SU-DHL-6 (cell line): ENCODE measurements at regions not wholly inside any gene's neighbourhood (a gene's known extent, or its start where the extent isn't known, plus 50 kb on each side); places are given as distances from the start of the nearest gene placed in this dataset.

Experiments used
- H2AFZ ChIP-seq: fragments of 200-600 bp; sonication (generic); 2 replicates; pipeline ENCODE4 v1.6.1; 2014; ENCODE audit warnings: low read depth, mild to moderate bottlenecking, moderate library complexity, mixed read lengths, antibody characterized with exemption, low read length; ENCODE audit not compliant: severe bottlenecking
- H3F3A ChIP-seq: fragments of 200-600 bp; shearing (Covaris generic); 2 replicates; pipeline ENCODE4 v1.6.0; 2016; ENCODE audit warnings: antibody characterized with exemption, mild to moderate bottlenecking; ENCODE audit not compliant: insufficient read depth
- H3K27ac ChIP-seq: fragments of 200-600 bp; sonication (generic); 2 replicates; pipeline ENCODE4 v1.5.1; 2016; ENCODE audit warnings: low read depth, mild to moderate bottlenecking, low read length, moderate library complexity, mixed read lengths
- H3K27me3 ChIP-seq: fragments of 200-600 bp; sonication (generic), shearing (Covaris generic); 2 replicates; pipeline ENCODE4 v1.6.0; 2014; ENCODE audit warnings: mild to moderate bottlenecking, low read length
- H3K36me3 ChIP-seq: fragments of 200-600 bp; sonication (generic); 2 replicates; pipeline ENCODE4 v1.6.1; 2014; ENCODE audit warnings: mild to moderate bottlenecking, low read length, mixed read lengths
- H3K4me2 ChIP-seq: fragments of 300-600, 200-600 bp; shearing (Covaris generic), sonication (generic); 2 replicates; pipeline ENCODE4 v1.6.0; 2014; ENCODE audit warnings: low read length, low read depth, mild to moderate bottlenecking; ENCODE audit not compliant: poor library complexity, severe bottlenecking
- H3K4me3 ChIP-seq: fragments of 200-600 bp; sonication (generic); 2 replicates; pipeline ENCODE4 v1.5.1; 2014; ENCODE audit warnings: antibody characterized with exemption, low read length, mild to moderate bottlenecking, mixed read lengths; ENCODE audit not compliant: insufficient read depth, poor library complexity, severe bottlenecking
- H3K79me2 ChIP-seq: fragments of 200-600 bp; sonication (generic); 2 replicates; pipeline ENCODE4 v1.6.1; 2014; ENCODE audit warnings: mild to moderate bottlenecking, low read length, moderate library complexity; ENCODE audit not compliant: insufficient read depth
- H3K9ac ChIP-seq: fragments of 200-600 bp; sonication (generic); 2 replicates; pipeline ENCODE4 v1.7.0; 2014; ENCODE audit warnings: mild to moderate bottlenecking, low read length
- H3K9me2 ChIP-seq: fragments of 200-600 bp; sonication (generic); replicated peaks from 2 replicates; pipeline ENCODE4 v1.6.1; 2014; ENCODE audit warnings: low read length; ENCODE audit not compliant: insufficient read depth
- H3K9me3 ChIP-seq: fragments of 200-600 bp; sonication (generic); 2 replicates; pipeline ENCODE4 v1.6.1; 2014; ENCODE audit warnings: low read length, mixed read lengths; ENCODE audit not compliant: insufficient read depth
- H4K20me1 ChIP-seq: fragments of 200-600 bp; sonication (generic); 2 replicates; pipeline ENCODE4 v1.6.1; 2014; ENCODE audit warnings: low read depth, mild to moderate bottlenecking, antibody characterized with exemption, low read length, moderate library complexity, mixed read lengths
- CTCF ChIP-seq: fragments of 200-600 bp; sonication (generic); IDR thresholded peaks from one replicate; pipeline ENCODE4 v1.5.1; 2017; ENCODE audit warnings: antibody characterized with exemption, mild to moderate bottlenecking, low read length, moderate library complexity; ENCODE audit not compliant: insufficient read depth, poor library complexity, severe bottlenecking
- EZH2phosphoT487 ChIP-seq: fragments of 200-600 bp; sonication (generic), shearing (Covaris generic); conservative IDR thresholded peaks from 2 replicates; pipeline ENCODE4 v1.6.1; 2018; ENCODE audit warnings: mild to moderate bottlenecking, antibody characterized with exemption, low read length, moderate library complexity, mixed read lengths

DNA sequence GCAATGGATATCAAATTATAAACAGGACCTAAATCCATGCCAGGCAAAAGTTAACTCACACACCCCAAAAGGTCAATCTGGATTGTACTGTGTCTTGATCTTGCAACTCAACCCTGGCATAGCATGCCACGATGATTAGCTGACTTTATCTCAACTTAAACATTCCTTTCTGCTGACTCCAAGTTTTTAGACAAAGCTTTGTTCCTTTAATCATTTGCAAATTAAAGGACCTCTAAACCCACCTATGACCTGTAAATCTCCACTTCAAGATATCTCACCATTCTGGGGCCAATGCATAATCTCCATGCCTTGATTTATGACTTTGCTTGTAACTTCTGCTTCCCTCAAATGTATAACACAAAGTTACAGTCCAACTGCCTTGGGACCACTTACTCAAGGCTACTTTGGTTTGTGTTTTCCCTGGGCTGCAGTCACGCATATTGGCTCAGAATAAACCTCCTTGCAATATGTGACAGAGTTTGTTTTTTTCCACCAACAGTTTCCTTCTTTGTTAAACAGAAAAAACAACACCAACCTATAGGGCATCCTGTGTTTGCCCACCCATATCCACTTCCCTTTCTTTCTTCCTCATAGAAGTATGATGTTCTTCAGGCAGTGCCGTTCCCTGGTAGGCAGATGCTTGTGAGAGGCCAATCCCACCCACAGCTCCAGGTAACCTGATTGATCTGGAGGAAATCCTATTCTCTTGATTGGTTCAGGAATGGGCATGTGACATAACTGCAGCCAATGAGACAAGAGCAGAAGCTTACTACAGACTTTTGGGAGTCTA lies 390.6 kb upstream of the ERCC4 start:
- Histone ChIP-seq H3K79me2 (no peaks in the 10 kb centered on the region), H3K9me2 (no peaks in the 10 kb centered on the region), H3K9ac (no peak overlapping the region), H2AFZ (no peak overlapping the region), H4K20me1 (no peaks in the 10 kb centered on the region), H3K36me3 (no peaks in the 10 kb centered on the region), H3K9me3 (no peaks in the 10 kb centered on the region), H3K4me3 (no peak overlapping the region), H3F3A (no peaks in the 10 kb centered on the region), H3K4me2 (no peak overlapping the region), H3K27ac (no peak overlapping the region), H3K27me3 (no peaks in the 10 kb centered on the region)
- TF ChIP-seq CTCF (no peak), EZH2phosphoT487 (no peak)

- H3K4me2 ChIP-seq, result no peak overlapping the region
- H3K4me3 ChIP-seq, result no peak overlapping the region
- H3F3A ChIP-seq, result no peaks in the 10 kb centered on the region
- H3K27me3 ChIP-seq, result no peaks in the 10 kb centered on the region
- no peak overlapping the region for H3K9ac ChIP-seq
- TF ChIP-seq EZH2phosphoT487 (no peak), CTCF (no peak)
- H3K9me3 ChIP-seq, result 0 out of 2 replicates have a peak, but pooled peaks cover 3% of the 10 kb centered on the region
- H4K20me1 ChIP-seq, result no peaks in the 10 kb centered on the region
- H2AFZ ChIP-seq, result no peak overlapping the region
- no peak overlapping the region for H3K27ac ChIP-seq
- H3K36me3 ChIP-seq, result no peaks in the 10 kb centered on the region
- H3K79me2 ChIP-seq, result no peaks in the 10 kb centered on the region
- no peaks in the 10 kb centered on the region for H3K9me2 ChIP-seq
These were observed 379.2 kb upstream of the ERCC4 start for GRCh38 chr16:13540771-13541170.

DNA sequence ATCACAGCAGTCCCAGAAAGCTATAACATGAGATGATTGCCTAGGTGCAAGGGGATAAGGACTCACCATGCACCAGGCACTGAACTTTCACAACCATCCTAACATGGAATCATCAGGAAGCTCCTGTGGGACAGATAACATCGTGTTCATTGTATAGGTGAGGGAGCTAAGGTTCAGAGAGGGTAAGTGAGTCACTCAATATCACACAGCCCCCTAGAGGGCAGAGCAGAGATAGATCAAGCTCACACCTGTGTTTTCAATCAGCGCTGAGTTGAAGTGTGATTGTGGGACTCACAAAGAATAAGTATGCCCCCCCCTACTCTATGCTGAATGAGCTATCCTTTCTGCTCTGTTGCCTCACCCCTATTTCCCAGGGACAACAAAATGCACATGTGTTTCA lies 377.7 kb upstream of the ERCC4 start:
- no peak overlapping the region for H3K27ac ChIP-seq
- H3K9me3 ChIP-seq, result 0 out of 2 replicates have a peak, but pooled peaks cover 3% of the 10 kb centered on the region
- no peaks in the 10 kb centered on the region for H3F3A ChIP-seq
- no peaks in the 10 kb centered on the region for H3K9me2 ChIP-seq
- no peak overlapping the region for H3K4me3 ChIP-seq
- no peaks in the 10 kb centered on the region for H3K79me2 ChIP-seq
- no peak for TF ChIP-seq EZH2phosphoT487
- TF ChIP-seq CTCF, result peak; percentile 12
- H3K9ac ChIP-seq, result no peak overlapping the region
- H3K4me2 ChIP-seq, result no peak overlapping the region
- H3K36me3 ChIP-seq, result no peaks in the 10 kb centered on the region
- no peaks in the 10 kb centered on the region for H3K27me3 ChIP-seq
- H4K20me1 ChIP-seq, result no peaks in the 10 kb centered on the region
- H2AFZ ChIP-seq, result no peak overlapping the region
